ENCODE measurements at regions not wholly inside any gene's neighbourhood (a gene's known extent, or its start where the extent isn't known, plus 50 kb on each side); places are given as distances from the start of the nearest gene placed in this dataset.

DNA sequence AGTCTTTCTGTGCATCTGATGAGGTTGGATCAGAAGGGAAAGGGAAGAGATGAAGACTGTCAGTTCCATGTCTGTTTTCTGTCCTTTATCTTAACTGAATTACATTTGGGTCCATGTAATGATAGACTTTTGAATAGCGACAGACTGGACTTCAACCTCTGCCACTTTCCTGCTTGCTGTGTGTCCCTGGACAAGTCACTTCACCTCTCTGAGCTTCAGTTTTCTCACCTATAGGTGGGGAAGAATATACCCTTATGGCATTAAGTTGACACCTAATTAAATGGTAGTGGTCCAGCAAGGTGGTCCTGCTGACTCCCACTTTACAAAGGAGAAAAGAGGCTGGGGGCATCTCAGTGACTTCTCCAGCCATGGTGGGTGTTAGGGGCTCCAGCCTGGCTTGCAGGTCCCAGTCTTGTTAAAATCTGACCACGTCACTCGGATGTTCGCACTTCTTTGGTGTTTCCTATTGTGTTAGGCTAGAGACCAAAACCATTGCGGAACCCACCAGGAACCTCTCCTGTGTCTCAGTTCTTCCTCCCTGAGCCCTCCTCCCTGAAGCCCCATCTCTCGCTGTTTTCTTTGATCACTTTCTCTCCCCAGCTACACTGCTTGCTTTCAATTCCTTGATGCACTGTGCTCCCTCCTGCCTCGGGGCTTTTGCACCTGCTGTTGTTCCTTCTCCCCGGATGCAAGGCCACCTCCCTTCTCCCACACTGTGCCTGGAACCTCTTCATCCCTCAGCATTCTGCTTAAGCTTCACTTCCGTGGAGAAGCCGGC lies 256.5 kb downstream of the NSG2 start:
- Histone ChIP-seq H3K4me1 (no peaks in the 10 kb centered on the region), H3K9me3 (no peaks in the 10 kb centered on the region), H3K36me3 (ENCODE audit: insufficient read depth in 1 of 2, low read depth in 1 of 2) (no peaks in the 10 kb centered on the region), H3K27me3 (ENCODE audit: insufficient read depth in 3 of 3, low read length in 2 of 3) (no peaks in the 10 kb centered on the region), H3K27ac (no peak overlapping the region), H3K4me3 (no peak overlapping the region)
- ATAC-seq, result no peak
- intact Hi-C loops (cut with DNase I), result no loop called here
- WGBS, 3 donors, result 76 to 87% (median 82%) methylated on average over 10 of the region's 10 CpGs
- DNase-seq, result no peak
- TF ChIP-seq, protein P1, sequence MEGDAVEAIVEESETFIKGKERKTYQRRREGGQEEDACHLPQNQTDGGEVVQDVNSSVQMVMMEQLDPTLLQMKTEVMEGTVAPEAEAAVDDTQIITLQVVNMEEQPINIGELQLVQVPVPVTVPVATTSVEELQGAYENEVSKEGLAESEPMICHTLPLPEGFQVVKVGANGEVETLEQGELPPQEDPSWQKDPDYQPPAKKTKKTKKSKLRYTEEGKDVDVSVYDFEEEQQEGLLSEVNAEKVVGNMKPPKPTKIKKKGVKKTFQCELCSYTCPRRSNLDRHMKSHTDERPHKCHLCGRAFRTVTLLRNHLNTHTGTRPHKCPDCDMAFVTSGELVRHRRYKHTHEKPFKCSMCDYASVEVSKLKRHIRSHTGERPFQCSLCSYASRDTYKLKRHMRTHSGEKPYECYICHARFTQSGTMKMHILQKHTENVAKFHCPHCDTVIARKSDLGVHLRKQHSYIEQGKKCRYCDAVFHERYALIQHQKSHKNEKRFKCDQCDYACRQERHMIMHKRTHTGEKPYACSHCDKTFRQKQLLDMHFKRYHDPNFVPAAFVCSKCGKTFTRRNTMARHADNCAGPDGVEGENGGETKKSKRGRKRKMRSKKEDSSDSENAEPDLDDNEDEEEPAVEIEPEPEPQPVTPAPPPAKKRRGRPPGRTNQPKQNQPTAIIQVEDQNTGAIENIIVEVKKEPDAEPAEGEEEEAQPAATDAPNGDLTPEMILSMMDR (IDR thresholded peaks at IDR 0.05), result no peak

DNA sequence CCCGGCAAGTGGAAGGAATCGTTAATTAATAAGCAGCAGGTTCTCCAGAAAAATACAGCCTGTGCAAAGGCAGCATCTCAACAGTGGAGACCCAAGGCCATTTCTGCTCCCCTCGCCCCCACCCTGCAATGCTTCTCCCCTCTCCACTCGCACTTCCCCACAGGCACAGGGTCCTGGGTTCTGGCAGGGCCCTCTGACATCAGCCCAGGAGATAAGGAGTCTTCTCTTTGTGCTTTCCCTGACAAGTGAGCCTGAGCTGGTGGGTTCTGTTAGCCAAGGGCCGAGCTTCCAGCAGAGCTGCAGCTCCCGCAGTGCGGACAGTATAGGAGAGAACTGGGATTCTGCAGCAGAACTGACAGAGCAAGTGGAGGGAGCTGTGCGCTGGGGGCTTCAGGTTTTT lies 257.5 kb downstream of the NSG2 start:
- Histone ChIP-seq H3K27ac (no peak overlapping the region), H3K36me3 (ENCODE audit: insufficient read depth in 1 of 2, low read depth in 1 of 2) (no peaks in the 10 kb centered on the region), H3K9me3 (no peaks in the 10 kb centered on the region), H3K4me3 (no peak overlapping the region), H3K4me1 (no peaks in the 10 kb centered on the region), H3K27me3 (ENCODE audit: insufficient read depth in 3 of 3, low read length in 2 of 3) (no peaks in the 10 kb centered on the region)
- intact Hi-C loops (cut with DNase I), result no loop called here
- 84 to 87% (median 84%) methylated on average over 8 of the region's 8 CpGs for WGBS, 3 donors
- TF ChIP-seq, protein P1 (IDR thresholded peaks at IDR 0.05), result no peak
- no peak for DNase-seq
- no peak for ATAC-seq

DNA sequence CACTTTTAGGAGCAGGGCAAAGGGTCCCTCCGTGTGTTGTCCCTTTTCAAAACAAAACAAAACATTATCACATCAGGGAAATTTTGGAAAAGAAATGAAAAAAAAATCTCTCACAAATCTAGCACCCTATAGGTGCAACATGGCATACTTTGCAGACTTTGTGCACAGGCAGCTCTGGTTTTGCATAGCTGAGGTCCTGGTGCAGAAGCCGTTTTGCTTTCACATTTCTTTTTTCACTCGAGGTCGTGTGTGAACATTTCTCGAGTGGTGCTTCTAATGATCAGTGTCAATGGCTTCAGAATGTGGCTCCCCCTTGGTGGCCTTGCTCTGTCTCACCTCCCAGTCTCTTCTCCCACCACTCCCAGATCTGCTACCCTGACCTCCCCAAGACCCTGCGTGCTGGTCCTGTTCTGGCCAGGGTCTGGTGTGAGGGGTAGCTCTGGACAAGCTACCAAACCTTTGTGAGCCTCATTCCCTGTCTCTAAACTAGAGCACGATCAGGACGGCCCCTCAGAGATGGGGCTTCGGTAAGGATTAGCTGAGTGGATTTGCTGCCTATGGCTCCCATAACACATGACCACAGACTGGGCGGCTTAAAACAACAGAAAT lies 258.0 kb downstream of the NSG2 start:
- no peak for ATAC-seq
- 87 to 90% (median 90%) methylated on average over 10 of the region's 10 CpGs for WGBS, 3 donors
- no peak overlapping the region for H3K4me3 ChIP-seq
- H3K36me3 ChIP-seq (ENCODE audit: insufficient read depth in 1 of 2, low read depth in 1 of 2), result no peaks in the 10 kb centered on the region
- no peaks in the 10 kb centered on the region for H3K27me3 ChIP-seq (ENCODE audit: insufficient read depth in 3 of 3, low read length in 2 of 3)
- no peaks in the 10 kb centered on the region for H3K4me1 ChIP-seq
- H3K9me3 ChIP-seq, result no peaks in the 10 kb centered on the region
- H3K27ac ChIP-seq, result no peak overlapping the region
- no peak for DNase-seq
- TF ChIP-seq, protein P1 (IDR thresholded peaks at IDR 0.05), result no peak
- intact Hi-C loops (cut with DNase I), result no loop called here

DNA sequence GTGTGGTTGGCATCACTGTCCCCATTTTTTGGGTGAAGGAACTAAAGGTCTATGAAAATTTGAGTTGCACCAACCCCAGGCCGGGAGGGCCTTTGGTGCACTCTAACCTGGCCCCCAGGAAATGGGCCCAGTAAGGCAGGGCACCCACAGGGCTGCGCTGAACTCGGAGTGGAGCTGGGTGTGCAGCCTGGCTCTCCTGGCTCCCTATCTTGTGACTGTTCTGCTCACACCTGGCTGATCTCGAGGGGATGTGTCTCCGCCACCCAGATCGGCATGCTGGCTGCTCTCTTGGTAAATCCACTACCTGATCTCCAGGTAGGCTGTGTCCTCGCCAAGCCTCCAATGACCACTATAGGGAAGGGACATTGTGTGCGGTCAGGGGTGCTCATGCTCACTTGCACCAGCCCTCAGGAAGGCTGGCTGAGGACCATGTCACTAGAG lies 259.8 kb downstream of the NSG2 start:
- H3K27ac ChIP-seq, result no peak overlapping the region
- no peaks in the 10 kb centered on the region for H3K27me3 ChIP-seq (ENCODE audit: insufficient read depth in 3 of 3, low read length in 2 of 3)
- H3K9me3 ChIP-seq, result no peaks in the 10 kb centered on the region
- WGBS, 3 donors, result 80 to 86% (median 86%) methylated on average over 8 of the region's 8 CpGs
- H3K4me1 ChIP-seq, result no peaks in the 10 kb centered on the region
- no peak for DNase-seq
- H3K36me3 ChIP-seq (ENCODE audit: insufficient read depth in 1 of 2, low read depth in 1 of 2), result no peaks in the 10 kb centered on the region
- ATAC-seq, result no peak
- no peak overlapping the region for H3K4me3 ChIP-seq
- TF ChIP-seq, protein P1 (IDR thresholded peaks at IDR 0.05), result no peak
- intact Hi-C loops (cut with DNase I), result no loop called here

All from psoas muscle (tissue), 7 donors.